ENCODE measurements at regions not wholly inside any gene's neighbourhood (a gene's known extent, or its start where the extent isn't known, plus 50 kb on each side); places are given as distances from the start of the nearest gene placed in this dataset.

DNA sequence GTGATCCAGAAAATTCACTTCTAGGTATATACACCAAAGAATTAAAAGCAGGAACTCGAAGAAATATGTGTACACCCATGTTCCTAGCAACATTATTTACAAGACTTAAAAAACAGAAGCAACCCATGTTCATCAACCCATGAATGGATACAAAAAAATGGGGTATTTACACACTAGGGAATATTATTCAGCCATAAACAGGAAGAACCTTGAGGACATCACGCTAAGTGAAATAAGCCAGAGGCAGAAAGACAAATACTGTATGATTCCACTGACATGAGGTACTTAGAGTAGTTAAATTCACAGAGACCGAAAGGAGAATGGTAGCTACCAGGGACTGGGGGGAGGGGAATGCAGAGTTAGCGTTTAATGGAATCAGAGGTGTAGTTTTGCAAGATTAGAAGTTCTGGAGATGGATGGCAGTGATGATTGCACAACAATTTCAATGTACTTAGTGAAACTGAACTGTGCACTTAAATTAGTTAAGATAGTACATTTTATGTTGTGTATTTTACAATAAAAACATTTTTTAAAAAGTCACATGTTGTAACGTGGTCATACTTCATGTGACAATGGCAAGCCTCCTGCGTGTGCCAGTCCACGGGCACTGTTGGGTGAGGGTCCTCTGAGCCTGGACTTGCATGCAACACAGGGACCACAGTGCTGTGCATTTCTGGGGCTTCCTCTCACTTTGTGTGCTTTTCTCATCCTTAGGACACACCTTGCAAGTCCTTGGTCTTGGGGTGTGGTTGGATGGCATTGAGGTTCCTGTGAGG, 206.1 kb upstream of the HDAC4 start:
- no peak for DNase-seq (ENCODE audit: low read depth in 2 of 2)

- no peak for DNase-seq (ENCODE audit: low read depth in 2 of 2)
These were observed 205.2 kb upstream of the HDAC4 start for GRCh38 chr2:239605976-239606375.

DNA sequence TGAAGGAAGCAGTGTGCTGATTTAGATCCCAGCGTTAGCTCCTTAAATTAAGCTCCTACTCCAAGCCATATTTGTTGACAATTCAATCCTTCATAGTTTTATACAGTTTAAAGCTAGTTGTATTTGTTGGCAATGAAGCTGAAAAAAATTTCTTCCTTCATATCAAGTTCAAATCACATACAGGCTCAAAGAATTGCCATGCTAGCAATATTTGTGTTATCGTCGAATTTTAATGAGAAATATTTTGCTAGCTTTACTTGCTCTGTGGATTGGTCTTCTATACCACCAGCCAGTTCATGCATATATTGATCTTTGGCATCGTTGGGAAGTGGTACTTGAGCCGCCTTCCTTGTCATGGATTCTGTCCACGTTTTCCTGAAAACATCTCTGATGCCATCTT, 204.6 kb upstream of the HDAC4 start:
- no peak for DNase-seq (ENCODE audit: low read depth in 2 of 2)

- DNase-seq (ENCODE audit: low read depth in 2 of 2), result no peak
These were observed 204.0 kb upstream of the HDAC4 start for GRCh38 chr2:239604861-239605260.

GRCh38 chr2:239603411-239604356, 202.9 kb upstream of the HDAC4 start:
- no peak for DNase-seq (ENCODE audit: low read depth in 2 of 2)

GRCh38 chr2:239602290-239603282, 201.8 kb upstream of the HDAC4 start:
- DNase-seq (ENCODE audit: low read depth in 2 of 2), result no peak

DNA sequence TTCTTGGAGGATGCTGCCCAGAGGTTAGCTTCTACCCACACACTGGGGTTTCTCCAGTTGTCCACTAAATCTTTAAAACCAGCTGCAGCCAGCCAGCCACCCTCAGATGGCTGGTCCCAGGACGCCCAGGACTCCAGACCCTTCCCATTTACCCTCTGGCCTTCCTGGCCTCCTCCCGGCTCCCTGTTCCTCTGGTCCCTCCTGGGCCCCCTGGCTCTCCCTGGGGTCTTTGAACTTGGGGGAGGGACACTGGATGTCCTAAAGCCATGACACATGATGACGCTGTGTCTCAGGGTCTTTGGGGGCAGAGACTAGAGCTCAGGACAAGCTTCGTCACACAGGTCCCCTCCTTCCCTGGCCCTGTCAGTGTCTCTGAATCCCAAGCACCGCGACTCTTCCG, 201.1 kb upstream of the HDAC4 start:
- DNase-seq (ENCODE audit: low read depth in 2 of 2), result no peak

- DNase-seq (ENCODE audit: low read depth in 2 of 2), result no peak
These were observed 200.5 kb upstream of the HDAC4 start for GRCh38 chr2:239601201-239601851.

DNA sequence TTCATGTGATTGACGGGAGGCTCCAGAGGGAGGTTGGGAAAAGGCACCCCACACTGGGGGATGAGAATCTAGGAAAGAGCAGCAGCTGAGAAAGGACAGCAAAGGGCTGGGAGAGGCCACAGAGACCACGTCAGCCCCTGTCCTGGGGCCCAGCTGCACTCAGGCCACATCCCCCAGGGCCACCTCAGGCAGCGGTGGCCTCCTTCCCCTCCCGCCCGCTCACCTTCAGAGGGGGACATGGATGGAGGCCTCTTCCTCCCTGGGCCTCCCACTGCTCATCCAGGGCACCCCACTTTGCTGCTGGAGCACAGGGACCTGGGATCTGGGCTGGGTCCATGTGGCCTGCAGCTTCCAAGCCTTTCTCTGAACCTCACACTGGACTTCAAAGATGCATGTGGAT, 199.8 kb upstream of the HDAC4 start:
- DNase-seq (ENCODE audit: low read depth in 2 of 2), result no peak

DNA sequence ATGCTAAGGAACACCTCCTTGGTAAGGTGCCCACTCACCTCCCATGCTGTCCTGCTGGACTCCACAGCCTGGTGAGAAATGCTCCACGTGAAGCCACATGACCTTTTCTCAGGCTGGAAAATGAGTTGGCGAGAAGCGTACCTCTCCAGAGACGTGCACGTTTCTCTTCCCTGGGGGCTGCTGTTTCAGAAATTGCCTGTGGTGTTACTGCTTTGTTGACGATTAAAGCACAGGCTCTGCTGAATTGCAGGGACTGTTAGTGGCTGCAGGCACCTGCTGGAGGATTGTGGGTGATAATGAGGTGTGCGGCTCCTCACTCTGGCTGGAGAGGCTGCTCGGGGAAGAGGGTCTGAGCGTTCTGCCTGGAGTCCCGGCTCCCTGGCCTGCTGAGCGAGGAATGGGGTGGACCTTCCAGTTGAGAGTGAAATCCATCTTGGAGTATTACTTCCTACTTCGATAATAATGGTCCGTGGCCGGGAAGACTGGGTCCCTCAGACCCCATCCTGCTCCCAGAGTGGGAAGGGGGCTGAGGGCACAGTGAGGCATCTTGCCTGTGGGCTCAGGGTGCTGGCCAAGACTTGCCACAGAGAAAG, 199.3 kb upstream of the HDAC4 start:
- no peak for DNase-seq (ENCODE audit: low read depth in 2 of 2)

GRCh38 chr2:239599299-239599698, 198.5 kb upstream of the HDAC4 start:
- DNase-seq (ENCODE audit: low read depth in 2 of 2), result no peak

DNA sequence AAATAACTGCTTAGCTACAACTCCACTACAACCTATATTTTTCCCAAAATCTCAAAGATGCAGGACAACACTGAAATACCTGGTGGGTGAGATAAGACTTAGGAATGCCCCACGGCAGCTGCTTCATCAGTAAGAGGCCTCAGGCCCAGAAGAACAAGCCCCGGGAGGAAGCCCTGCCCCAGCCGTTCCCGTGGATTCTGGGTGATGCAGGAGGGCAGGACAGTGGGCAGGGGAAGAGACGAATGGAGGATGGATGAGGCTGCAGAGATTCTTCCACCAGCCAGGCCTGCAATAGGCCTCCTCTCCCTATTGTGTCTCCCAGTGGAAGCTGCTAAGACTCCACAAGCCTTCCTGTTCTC, 197.9 kb upstream of the HDAC4 start:
- DNase-seq (ENCODE audit: low read depth in 2 of 2), result no peak

DNA sequence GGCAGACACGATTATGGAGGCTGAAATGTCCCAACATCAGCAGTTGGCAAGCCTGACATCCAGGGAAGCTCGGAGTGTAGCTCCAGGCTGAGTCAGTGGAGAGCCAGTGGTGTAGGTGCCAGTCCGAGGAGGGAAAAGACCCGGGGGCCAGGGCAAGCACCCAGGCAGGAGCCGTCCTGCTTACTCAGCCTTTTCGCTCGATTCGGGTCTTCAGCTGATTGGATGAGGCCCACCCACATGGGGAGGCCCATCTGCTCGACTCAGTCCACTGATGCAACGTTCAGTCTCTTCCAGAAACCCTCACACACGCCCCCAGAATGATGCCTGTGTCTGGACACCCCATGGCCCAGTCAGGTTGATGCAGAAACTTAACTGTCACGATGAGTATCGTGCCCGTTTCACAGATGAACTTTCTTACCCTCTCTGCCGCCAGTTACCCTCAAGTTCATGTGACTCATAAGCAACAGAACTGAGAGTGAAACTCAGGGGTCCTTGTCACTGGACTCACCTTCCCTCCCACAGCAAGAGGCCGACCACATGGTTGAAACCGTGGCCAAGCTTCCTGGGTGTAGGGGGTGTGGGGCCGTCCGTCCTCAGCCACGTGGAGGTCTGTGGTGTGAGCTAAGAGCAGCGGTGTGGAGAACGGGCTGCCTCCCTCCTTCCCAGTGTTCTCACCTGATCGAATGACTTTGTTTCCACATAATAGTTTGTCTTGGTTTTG, 197.4 kb upstream of the HDAC4 start:
- DNase-seq (ENCODE audit: low read depth in 2 of 2), result no peak

DNA sequence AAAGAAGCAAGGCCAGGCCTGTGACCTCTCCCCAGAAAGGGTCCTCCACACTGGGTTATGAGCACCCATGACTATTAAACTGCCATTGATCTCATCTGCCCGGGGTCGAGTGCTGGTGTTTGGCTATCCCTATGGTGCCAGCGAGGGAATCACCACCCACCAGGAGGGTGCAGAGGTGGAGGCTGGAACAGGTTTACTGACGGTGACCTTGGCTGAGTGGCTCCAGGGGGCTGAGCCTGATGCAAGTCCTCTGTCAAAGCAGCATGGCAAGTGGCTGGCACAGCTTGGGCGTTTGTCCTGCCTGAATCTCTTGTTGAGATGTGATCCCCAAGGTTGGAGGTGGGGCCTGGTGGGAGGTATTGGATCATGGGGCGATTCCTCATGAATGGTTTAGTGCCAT, 196.4 kb upstream of the HDAC4 start:
- no peak for DNase-seq (ENCODE audit: low read depth in 2 of 2)

GRCh38 chr2:239596792-239597191, 196.0 kb upstream of the HDAC4 start:
- no peak for DNase-seq (ENCODE audit: low read depth in 2 of 2)

DNA sequence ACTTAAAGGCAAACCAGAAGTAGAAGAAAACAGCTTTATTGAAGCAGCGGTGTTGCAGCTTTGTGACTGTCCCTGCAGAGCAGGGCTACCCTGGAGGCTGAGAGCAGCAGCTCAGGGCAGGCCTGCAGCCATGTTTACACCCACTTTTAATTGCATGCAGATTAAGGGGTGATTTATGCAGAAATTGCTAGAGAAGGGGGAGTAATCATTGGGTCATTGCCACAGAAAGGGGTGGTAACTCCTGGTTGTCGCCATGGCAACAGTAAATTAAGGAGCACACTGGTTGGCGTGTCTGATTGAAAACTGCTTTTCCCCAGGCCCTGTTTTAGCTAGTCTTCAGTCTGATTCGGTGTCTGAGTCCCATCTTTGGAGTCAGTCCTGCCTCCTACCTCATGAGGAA, 195.4 kb upstream of the HDAC4 start:
- no peak for DNase-seq (ENCODE audit: low read depth in 2 of 2)

DNA sequence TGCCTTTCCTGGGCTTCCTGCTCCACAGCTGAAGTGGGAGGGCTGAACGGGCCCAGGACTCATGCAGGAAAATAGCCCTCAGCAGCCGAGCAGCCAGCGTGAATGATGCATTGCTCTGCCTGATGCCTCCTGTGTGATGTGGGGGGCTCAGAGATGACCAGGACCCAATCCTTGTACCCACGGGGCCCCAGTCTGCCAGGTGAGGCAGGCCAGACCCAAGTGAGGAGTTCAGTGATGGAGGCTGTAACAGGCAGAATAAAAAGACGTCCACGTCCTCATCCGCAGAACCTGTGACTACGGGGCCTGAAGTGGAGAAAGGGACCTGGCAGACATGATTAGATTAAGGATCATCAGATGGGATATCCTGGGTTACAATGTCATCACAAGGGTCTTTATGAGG, 194.9 kb upstream of the HDAC4 start:
- no peak for DNase-seq (ENCODE audit: low read depth in 2 of 2)

DNA sequence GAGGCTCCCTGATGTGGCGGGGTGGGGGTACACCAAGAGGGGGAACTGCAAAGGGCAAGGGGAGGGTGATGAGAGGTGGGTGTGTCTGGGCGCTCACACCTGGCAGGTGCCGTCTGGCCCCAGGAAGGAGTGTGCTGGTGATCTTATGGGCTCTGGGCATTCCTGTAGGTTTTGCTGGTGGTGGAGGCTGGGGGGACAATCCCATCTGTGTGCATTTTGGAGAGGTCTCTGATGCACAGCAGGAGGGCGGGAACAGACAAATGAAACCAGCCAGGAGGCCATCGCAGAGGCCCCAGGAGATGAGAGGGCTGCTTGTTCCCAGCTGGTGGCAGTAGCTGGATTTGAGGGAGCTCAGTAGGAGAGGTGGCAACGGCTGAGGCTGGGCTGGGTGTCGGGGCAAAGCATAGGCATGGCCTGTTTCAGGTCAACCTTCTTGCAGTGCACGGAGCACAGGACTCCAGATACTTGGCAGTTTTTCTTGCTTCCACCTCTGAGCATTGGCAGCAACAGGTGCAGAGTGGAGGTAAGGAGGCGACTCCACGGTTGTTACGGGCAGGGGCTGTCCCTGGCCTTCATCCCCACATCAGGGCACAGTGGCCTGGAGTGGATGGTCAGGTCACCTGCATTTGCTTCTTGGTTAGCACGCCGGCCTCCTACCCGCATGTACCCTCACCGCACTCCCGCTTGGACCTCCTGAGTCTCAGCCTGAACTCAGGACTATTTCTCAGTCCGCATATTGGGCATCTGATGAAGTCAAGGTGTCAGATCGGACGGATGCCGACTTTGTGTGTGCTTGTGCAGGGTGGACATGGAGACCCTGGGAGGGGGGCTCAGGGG, 194.2 kb upstream of the HDAC4 start:
- DNase-seq (ENCODE audit: low read depth in 2 of 2), result no peak
